DND-41 (cell line): ENCODE measurements at regions not wholly inside any gene's neighbourhood (a gene's known extent, or its start where the extent isn't known, plus 50 kb on each side); places are given as distances from the start of the nearest gene placed in this dataset.
"Not testable (repeated sequence)": the region's sequence is repeated elsewhere in the genome, so short reads cannot be mapped to it uniquely, and the experiment has no call there.

Experiments
- CTCF ChIP-seq: IDR thresholded peaks from 2 replicates; pipeline ENCODE4 v1.5.1; 2012; ENCODE audit warnings: borderline replicate concordance, low read length, moderate library complexity, mild to moderate bottlenecking; ENCODE audit not compliant: poor library complexity, severe bottlenecking; ENCODE audit errors: extremely low read depth
- EZH2 ChIP-seq: IDR thresholded peaks from 3 replicates; pipeline ENCODE4 v1.6.1; 2012; ENCODE audit warnings: borderline replicate concordance, low read depth, mild to moderate bottlenecking, moderate library complexity, low read length, inconsistent platforms; ENCODE audit not compliant: severe bottlenecking

GRCh38 chr2:8613207-8613999 is 68.5 kb upstream of the ID2 start:
- not testable (repeated sequence) for TF ChIP-seq CTCF, EZH2
